Lung (tissue), 11 donors: ENCODE measurements at regions not wholly inside any gene's neighbourhood (a gene's known extent, or its start where the extent isn't known, plus 50 kb on each side); places are given as distances from the start of the nearest gene placed in this dataset.

Source experiments
- ATAC-seq: fragments of 200-7000 bp; cut with Tn5 transposase; one replicate; pipeline ENCODE4 v1.9.1; 2020; ENCODE audit warnings: moderate number of reproducible peaks; ENCODE audit not compliant: insufficient read depth, low FRiP score
- DNase-seq, 3 donors: peaks; one replicate each; pipeline ENCODE4 v3.0.0-alpha.2; 2013 to 2017
- H3K27ac ChIP-seq, 2 donors: one replicate each; pipeline ENCODE4 v1.5.1; 2013; ENCODE audit warnings: mild to moderate bottlenecking in 2 of 2, moderate library complexity in 2 of 2, control low read depth in 1 of 2, inconsistent platforms in 1 of 2, low read depth in 1 of 2, low read length in 1 of 2
- H3K27me3 ChIP-seq, 3 donors: one replicate each; pipeline ENCODE4 v1.5.1; 2013; ENCODE audit warnings: low read length in 2 of 3; ENCODE audit not compliant: control insufficient read depth in 3 of 3, insufficient read depth in 3 of 3
- H3K36me3 ChIP-seq, 4 donors: one replicate each; pipeline ENCODE4 v1.5.1; 2013; ENCODE audit warnings: low read length in 4 of 4, mild to moderate bottlenecking in 1 of 4, moderate library complexity in 1 of 4; ENCODE audit not compliant: control insufficient read depth in 4 of 4, insufficient read depth in 4 of 4
- H3K4me1 ChIP-seq, 5 donors: one replicate each; pipeline ENCODE4 v1.5.1; 2013; ENCODE audit warnings: low read length in 5 of 5, mild to moderate bottlenecking in 2 of 5, moderate library complexity in 1 of 5; ENCODE audit not compliant: control insufficient read depth in 5 of 5, insufficient read depth in 5 of 5
- H3K4me3 ChIP-seq: one replicate; pipeline ENCODE4 v1.5.1; 2013; ENCODE audit warnings: mild to moderate bottlenecking, control low read depth, moderate library complexity
- H3K9ac ChIP-seq, 2 donors: one replicate each; pipeline ENCODE4 v1.5.1; 2013; ENCODE audit warnings: low read length in 2 of 2, control low read depth in 1 of 2; ENCODE audit not compliant: insufficient read depth in 1 of 2
- H3K9me3 ChIP-seq, 4 donors: one replicate each; pipeline ENCODE4 v1.5.1; 2013; ENCODE audit warnings: low read length in 3 of 4, mild to moderate bottlenecking in 1 of 4, moderate library complexity in 1 of 4; ENCODE audit not compliant: control insufficient read depth in 4 of 4, insufficient read depth in 3 of 4
- CTCF ChIP-seq: IDR thresholded peaks from 2 replicates; pipeline ENCODE4 v1.5.1; 2012; ENCODE audit warnings: mild to moderate bottlenecking; ENCODE audit errors: control extremely low read depth, extremely low read depth
- WGBS, 2 donors: extraction: QIAGEN DNeasy Blood & Tissue Kit; methylation state at CpG; one replicate each; pipeline ENCODE4 v1.1.7; 2013; 5-methylcytosine and 5-hydroxymethylcytosine counted together
- donor health status: control.
- donor health status: control.
- donor health status: Bipolar disorder and iron deficiency.
- donor health status: healthy.
- donor health status: DM: yes; HTN: yes; CAD: no.

- H3K27ac ChIP-seq, result no peak overlapping the region
- ATAC-seq, result no peak
- H3K9ac ChIP-seq, result no peak overlapping the region
- no peaks in the 10 kb centered on the region for H3K4me1 ChIP-seq
- H3K36me3 ChIP-seq, result no peaks in the 10 kb centered on the region
- no peaks in the 10 kb centered on the region for H3K9me3 ChIP-seq
- no peak for TF ChIP-seq CTCF
- no peak overlapping the region for H3K4me3 ChIP-seq
- no peaks in the 10 kb centered on the region for H3K27me3 ChIP-seq
- DNase-seq, result peak in 1 of 3 donors; percentile 12
- WGBS, 2 donors, result 36 to 40% methylated on average over 8 of the region's 8 CpGs
Observed at GRCh38 chr21:24428591-24429199, 1178.6 kb downstream of the MRPL39 start.

GRCh38 chr21:24424776-24425175 lies 1182.5 kb downstream of the MRPL39 start:
- TF ChIP-seq CTCF, result no peak
- Histone ChIP-seq H3K9me3 (peaks cover 0 to 6% (median 1%) of the 10 kb centered on the region in 4 donors), H3K27ac (no peak overlapping the region), H3K4me1 (no peaks in the 10 kb centered on the region), H3K27me3 (no peaks in the 10 kb centered on the region), H3K4me3 (no peak overlapping the region), H3K9ac (no peak overlapping the region), H3K36me3 (no peaks in the 10 kb centered on the region)
- 67 to 74% methylated on average over 4 of the region's 4 CpGs for WGBS, 2 donors
- no peak for DNase-seq
- no peak for ATAC-seq

- H3K9ac ChIP-seq, result no peak overlapping the region
Observed at GRCh38 chr21:24423546-24423945, 1183.7 kb downstream of the MRPL39 start.

More at GRCh38 chr21:24423546-24423945, 1183.7 kb downstream of the MRPL39 start:
- no peak for DNase-seq
- Histone ChIP-seq H3K27ac (no peak overlapping the region), H3K4me3 (no peak overlapping the region), H3K36me3 (no peaks in the 10 kb centered on the region), H3K4me1 (no peaks in the 10 kb centered on the region), H3K9me3 (peaks cover 0 to 15% (median 8%) of the 10 kb centered on the region in 4 donors), H3K27me3 (no peaks in the 10 kb centered on the region)
- ATAC-seq, result no peak
- no peak for TF ChIP-seq CTCF
